RWPE1 (cell line): ENCODE measurements at regions not wholly inside any gene's neighbourhood (a gene's known extent, or its start where the extent isn't known, plus 50 kb on each side); places are given as distances from the start of the nearest gene placed in this dataset.

Experiments used
- CTCF ChIA-PET: fragments of 350-600 bp; sonication (Branson Sonifier 250); formaldehyde crosslinking; extraction: SDS; loops from one replicate; lab custom pipeline; 2021; lab: Yijun Ruan, JAX
- POLR2A ChIA-PET: fragments of 400-600 bp; formaldehyde crosslinking; extraction: SDS; loops from one replicate; lab custom pipeline; 2020; ENCODE audit warnings: antibody characterized with exemption; ENCODE audit not compliant: low non-redundant PET; lab: Yijun Ruan, JAX
- DNase-seq: peaks from one replicate; pipeline ENCODE4 v3.0.0; 2012; ENCODE audit warnings: low spot score
- H3K27ac ChIP-seq: fragments of 450-650 bp; 2 replicates; pipeline ENCODE4 v1.5.1; 2017
- CTCF ChIP-seq: fragments of 450-650 bp; conservative IDR thresholded peaks from 2 replicates; pipeline ENCODE4 v1.5.1; 2017; ENCODE audit warnings: low read depth, mild to moderate bottlenecking

- TF ChIP-seq CTCF, result no peak
- POLR2A ChIA-PET, result no interaction called here
- CTCF ChIA-PET, result no interaction called here
- no peak overlapping the region for H3K27ac ChIP-seq
- DNase-seq, result no peak
Observed at GRCh38 chr10:33618196-33618595, 283.7 kb upstream of the NRP1 start.

GRCh38 chr10:33617381-33618080 is 283.1 kb upstream of the NRP1 start:
- no peak for DNase-seq
- ChIA-PET POLR2A (no interaction called here), CTCF (no interaction called here)
- H3K27ac ChIP-seq, result no peak overlapping the region
- TF ChIP-seq CTCF, result no peak

GRCh38 chr10:33616956-33617355 is 282.5 kb upstream of the NRP1 start:
- no peak for TF ChIP-seq CTCF
- H3K27ac ChIP-seq, result no peak overlapping the region
- CTCF ChIA-PET, result no interaction called here
- POLR2A ChIA-PET, result no interaction called here
- no peak for DNase-seq

GRCh38 chr10:33612551-33612950 is 278.1 kb upstream of the NRP1 start:
- POLR2A ChIA-PET, result no interaction called here
- no peak for TF ChIP-seq CTCF
- H3K27ac ChIP-seq, result no peak overlapping the region
- CTCF ChIA-PET, result interaction anchor here (0.8 kb wide), 1 partner anchor 34 kb away, joined by 4 read pairs; no protein-coding TSS in a partner anchor
- peak; percentile 18 for DNase-seq

GRCh38 chr10:33612116-33612515 is 277.6 kb upstream of the NRP1 start:
- ChIA-PET POLR2A (no interaction called here), CTCF (interaction anchor here (0.8 kb wide), 1 partner anchor 34 kb away, joined by 4 read pairs; no protein-coding TSS in a partner anchor)
- DNase-seq, result peak; percentile 21
- H3K27ac ChIP-seq, result no peak overlapping the region
- TF ChIP-seq CTCF, result no peak

GRCh38 chr10:33611423-33611822 is 277.0 kb upstream of the NRP1 start:
- TF ChIP-seq CTCF, result no peak
- POLR2A ChIA-PET, result no interaction called here
- CTCF ChIA-PET, result no interaction called here
- DNase-seq, result no peak
- H3K27ac ChIP-seq, result no peak overlapping the region
